ENCODE measurements at regions not wholly inside any gene's neighbourhood (a gene's known extent, or its start where the extent isn't known, plus 50 kb on each side); places are given as distances from the start of the nearest gene placed in this dataset.
A peak's percentile ranks its signal among the peaks of the same experiment; 100 is the strongest.

DNA sequence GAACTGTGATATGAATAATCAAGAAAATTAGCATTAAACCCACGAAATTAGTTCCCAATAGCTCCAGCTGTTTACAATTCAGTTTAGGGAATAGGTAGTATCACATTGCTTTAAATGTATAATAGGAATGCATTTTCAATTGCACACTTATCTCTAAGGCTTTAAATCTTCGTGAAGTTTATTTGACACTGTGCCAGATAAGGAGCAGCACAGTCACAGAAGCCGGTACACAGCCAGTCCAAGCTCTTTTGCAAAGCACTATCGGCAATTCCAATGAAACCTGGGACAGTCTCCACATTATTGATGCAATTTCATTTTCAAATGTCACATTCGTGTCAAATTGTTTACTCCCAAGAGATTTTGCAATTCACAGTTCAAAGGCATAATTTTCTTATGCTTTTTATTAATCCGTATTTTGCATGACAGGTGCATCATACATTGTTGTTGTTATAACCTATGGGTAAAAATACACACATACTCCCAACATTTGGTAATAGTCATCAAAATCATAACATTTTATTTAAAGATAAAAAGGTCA lies 602.8 kb downstream of the RPS29 start:
- DNase-seq, result no peak

GRCh38 chr14:48974994-48975393 lies 611.2 kb downstream of the RPS29 start:
- DNase-seq, result no peak

GRCh38 chr14:48973151-48973550 lies 613.0 kb downstream of the RPS29 start:
- peak; percentile 26 for DNase-seq

DNA sequence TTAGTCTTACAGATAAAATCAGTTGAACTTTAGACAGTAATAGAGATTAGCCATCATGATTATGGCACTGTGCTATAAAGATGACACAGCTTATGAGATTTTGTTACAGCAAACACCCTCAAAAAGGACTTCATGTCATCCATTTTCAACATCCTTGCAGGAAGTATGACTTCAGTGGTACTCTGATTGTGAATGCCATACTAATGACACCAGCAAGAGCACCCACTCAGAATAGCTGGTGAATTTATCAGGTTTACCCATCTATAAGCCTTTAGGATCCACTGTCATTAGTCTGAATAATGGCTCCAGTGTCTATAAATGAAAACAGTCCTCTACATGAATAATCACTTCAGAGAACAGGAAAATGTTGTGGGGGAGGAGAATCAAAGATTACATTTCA lies 615.2 kb downstream of the RPS29 start:
- DNase-seq, result no peak

DNA sequence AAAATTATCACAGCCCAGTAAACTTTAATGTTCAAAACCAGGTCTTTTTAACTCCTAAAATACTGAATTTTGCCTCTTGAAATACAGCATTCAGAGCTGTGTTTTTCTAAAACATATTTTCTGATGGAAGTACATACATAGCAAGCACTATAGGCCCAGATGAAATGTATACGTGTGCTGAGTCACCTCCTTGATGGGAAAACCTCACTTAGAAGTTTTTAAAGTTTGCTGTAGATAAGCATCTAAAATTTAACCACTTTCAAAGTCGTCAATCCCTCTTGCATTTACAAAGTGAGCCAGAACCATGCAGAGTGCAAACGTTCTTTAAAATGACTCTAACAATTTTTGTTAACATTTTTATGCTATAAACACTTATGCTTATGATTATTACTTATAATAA lies 618.8 kb downstream of the RPS29 start:
- no peak for DNase-seq

DNA sequence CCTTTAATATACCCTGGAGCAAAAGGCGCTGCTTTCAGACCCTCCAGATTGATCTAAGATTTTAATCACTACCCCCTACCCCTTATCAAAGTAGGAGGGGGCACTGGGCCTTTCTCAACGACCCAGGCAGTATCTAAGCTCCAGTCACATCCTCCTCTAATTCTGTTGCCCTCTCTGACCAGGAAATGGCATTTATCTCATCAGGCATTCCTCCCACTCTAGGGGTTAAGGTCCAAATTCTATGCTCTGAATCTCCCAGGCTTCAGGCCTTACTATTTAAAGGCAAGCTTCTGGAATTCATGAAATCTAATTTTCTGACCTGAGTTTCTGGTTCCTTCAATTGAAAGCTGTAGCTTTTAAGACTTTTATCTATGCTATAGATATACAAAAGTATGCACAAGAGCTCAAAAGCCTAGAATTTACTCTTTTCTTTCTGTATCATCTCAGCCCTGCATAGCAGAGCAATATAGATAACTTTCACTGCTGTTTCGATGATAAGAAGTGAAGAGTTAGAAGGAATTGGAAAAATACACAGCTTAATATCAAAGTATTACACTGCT lies 622.9 kb downstream of the RPS29 start:
- DNase-seq, result no peak

DNA sequence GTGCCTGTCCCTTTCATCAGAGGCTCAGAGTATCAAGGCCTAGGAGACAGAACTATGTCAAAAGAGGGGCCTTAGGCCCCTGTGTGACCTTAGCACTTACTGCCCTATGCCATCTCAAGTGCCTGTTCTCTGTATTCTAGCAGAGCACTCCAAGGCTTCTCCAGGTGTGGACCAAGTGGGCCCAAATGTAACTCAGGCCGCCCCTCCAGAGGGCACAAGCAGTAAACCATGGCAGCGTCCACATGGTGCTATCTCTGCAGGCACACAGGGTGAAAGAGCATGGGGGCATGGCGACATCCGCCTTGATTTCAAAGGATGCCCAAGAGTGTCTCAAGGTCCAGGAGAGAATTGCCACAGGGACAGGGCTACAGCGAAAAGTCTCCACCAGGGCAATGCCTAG lies 628.7 kb downstream of the RPS29 start:
- no peak for DNase-seq

DNA sequence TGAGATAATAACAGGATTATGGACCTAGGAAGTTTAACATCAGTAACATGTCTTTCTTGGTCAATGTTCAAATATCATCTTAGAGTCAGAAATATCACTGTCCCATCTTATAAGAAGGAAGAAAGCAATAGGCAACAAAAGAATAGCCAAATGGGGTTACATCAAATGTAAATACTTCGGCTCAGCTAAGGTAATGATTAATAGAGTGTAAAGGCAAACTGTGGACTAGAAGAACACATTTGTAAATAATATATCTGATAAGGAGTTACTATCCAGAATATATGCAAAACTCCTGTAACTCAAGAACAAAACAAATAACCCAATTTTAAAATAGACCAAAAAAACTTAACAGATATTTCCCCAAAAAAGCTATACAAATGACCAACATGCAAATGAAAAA lies 630.3 kb downstream of the RPS29 start:
- no peak for DNase-seq

GRCh38 chr14:48954446-48954845 lies 631.7 kb downstream of the RPS29 start:
- DNase-seq, result no peak

DNA sequence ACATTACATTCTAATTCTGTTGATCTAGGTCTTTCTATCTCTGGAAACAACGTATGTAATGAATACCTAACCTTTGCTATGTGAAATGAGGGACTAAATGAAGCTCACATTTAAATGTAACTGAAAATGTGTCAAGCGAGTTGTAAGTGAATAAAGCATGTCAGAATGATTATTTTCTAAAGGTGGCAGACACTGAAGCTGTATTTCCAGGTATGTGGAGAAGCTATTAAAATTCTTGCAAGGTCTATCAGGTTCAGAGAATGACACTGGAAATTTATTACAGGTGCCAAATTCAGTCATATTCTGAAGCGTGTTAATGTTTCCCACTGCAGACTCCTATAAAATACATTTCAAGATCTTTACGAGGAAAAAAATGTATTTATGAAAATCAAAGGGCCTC lies 641.4 kb downstream of the RPS29 start:
- no peak for DNase-seq

DNA sequence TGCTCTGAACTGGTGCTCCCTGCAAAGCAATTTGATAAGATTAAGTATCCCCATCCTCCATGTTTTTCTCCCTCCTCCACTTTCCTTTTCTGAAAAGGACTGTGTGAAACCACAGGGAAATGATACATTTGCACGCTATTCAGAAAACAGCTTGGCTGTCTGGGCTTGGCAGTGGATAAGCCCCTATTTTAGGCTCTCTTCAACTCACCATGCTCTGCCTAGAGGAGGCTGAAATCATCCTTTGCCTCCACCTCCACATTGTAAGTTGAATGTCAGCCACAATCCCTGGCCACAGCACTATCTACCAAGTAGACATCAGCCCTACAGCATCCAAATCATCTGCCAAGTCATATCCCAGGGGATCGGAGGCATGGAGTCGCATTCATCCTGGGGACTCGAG lies 642.3 kb downstream of the RPS29 start:
- DNase-seq, result no peak

- no peak for DNase-seq
Observed at GRCh38 chr14:48937541-48938195, 648.5 kb downstream of the RPS29 start.

DNA sequence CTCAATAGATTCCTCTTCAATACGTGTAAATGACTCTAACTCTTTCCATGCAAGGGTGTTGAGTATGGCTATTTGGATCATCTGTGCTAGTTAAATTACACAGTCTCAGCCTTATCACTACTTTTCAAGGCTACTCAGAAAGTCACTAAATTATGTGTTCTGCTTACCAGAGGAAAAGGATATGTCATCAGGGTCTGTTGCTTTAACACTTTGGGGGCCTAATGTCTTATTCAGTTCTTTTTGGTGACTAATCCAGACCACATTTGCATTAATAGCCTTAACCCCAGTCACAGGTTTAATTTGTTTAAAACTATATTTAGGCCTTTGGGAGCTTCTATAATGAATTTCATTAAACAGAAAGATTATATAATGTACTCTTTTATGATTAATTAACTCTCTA lies 649.3 kb downstream of the RPS29 start:
- DNase-seq, result no peak

GRCh38 chr14:48936362-48936761 lies 649.8 kb downstream of the RPS29 start:
- peak; percentile 34 for DNase-seq

DNA sequence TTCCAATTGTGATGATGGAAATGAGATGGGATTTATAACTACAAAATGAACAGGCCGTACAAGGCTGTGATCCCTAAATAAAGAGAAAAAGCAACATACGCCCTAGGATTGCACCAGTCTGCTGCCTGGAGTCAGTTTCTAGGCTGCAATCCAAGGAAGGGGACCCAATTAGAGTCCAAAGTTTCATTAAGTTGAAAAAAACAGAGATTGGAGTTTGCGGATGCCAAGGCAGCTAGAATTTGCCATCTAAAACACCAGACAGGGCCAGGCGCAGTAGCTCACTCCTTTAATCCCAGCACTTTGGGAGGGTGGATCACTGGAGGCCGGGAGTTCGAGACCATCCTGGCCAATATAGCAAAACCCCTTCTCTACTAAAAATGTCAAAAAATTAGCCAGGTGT lies 661.0 kb downstream of the RPS29 start:
- DNase-seq, result no peak

DNA sequence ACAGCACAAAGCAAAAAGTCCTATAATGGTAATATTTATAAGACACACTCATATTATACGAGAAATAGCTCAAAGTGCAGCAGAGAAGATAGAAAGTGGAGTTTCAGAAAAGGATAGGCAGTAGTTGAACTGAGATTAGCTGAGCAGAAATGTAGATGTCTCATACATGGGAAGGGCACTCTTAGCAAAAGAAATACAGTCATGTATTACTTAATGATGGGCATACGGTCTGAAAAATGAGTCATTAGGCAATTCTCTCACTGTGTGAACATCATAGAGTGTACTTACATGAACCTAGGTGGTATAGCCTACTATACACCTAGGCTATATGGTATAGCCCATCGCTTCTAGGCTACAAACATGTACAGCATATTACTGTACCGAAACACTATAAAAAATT lies 671.3 kb downstream of the RPS29 start:
- no peak for DNase-seq

DNA sequence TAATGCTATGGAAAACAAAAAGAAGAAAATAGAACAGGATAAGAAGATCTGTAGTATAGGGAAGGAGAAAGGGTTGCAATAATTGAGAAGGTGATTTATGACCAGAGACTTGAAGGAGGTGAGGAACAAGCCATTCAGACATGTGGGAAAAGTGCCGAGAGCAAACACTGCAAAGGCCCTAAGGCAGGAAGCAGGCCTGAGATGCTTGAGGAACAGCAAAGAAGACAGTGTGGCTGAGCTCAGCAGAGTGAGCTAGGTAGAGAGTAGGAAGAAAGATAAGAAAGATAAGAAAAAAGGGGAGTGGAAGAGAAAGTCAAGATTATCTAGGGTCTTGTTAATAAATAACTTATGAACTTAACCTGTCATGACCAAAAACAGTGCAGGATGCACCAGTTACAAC lies 671.8 kb downstream of the RPS29 start:
- no peak for DNase-seq

- DNase-seq, result no peak
Observed at GRCh38 chr14:48900565-48900964, 685.6 kb downstream of the RPS29 start.

- no peak for DNase-seq
Observed at GRCh38 chr14:48890333-48890732, 695.8 kb downstream of the RPS29 start.

GRCh38 chr14:48876806-48877340 lies 709.3 kb downstream of the RPS29 start:
- DNase-seq, result no peak

DNA sequence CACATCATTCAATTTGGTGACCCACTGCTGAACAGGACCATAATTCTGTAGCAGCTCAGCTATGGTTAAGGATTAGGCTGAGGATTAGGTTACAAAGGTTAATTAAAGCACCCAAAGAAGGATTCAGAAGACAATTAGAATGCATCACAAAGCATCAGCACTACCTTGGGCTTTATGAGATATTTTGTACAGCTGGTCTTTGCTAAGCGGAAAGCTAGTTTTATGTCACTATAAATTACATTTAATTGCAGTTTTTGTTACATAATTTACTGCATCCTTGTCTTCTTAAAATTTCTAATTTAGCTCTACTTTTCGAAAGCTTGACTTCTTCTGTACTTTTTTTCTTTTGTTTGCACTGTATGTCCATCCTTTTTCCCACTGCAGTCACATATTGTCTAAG lies 711.5 kb downstream of the RPS29 start:
- no peak for DNase-seq

DNA sequence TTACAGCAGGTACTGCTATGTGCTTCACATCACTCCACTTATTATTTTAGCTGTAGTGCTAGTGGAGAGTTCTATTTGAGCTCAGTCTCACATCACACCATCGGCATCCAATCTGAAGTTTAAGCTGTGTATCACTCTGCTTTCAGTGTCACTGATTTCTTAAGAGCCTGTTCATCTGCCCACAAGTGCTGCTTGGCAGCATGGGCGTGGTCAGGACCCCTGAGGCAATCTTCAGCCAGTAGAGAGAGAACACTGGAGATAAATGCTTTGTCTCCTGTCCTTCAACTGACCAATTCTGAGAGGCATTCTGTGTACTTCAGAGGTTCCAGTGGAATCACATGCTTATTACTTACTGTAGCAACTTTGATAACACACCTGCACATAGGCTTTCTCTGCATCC lies 728.8 kb downstream of the RPS29 start:
- DNase-seq, result no peak

GRCh38 chr14:48853159-48853558 lies 733.0 kb downstream of the RPS29 start:
- no peak for DNase-seq

- no peak for DNase-seq
Observed at GRCh38 chr14:48849741-48850322, 736.3 kb downstream of the RPS29 start.

Data from fibroblast of skin of scalp (primary cell).